OCI-LY7 (cell line): ENCODE measurements at regions not wholly inside any gene's neighbourhood (a gene's known extent, or its start where the extent isn't known, plus 50 kb on each side); places are given as distances from the start of the nearest gene placed in this dataset.

Experiments used
- BruUV-seq: library from RNA; stranded (reverse); fragments of 400-500 nt; replicated peaks from 2 replicates; lab custom pipeline; 2021; lab: Mats Ljungman, UMichigan
- CTCF ChIA-PET: fragments of 300-600 bp; sonication (Branson Sonifier 250); formaldehyde crosslinking; loops from one replicate; lab custom pipeline; 2022; ENCODE audit warnings: antibody characterized with exemption; ENCODE audit not compliant: unreplicated experiment; lab: Charles Lee
- POLR2A ChIA-PET: fragments of 300-600 bp; sonication (Branson Sonifier 250); formaldehyde crosslinking; loops from one replicate; lab custom pipeline; 2022; ENCODE audit warnings: antibody characterized with exemption; lab: Charles Lee
- DNase-seq: peaks from one replicate; pipeline ENCODE4 v3.0.0-alpha.2; 2015; ENCODE audit warnings: low spot score
- H2AFZ ChIP-seq: fragments of 200-600 bp; sonication (generic), shearing (Covaris generic); 2 replicates; pipeline ENCODE4 v1.6.1; 2014; ENCODE audit warnings: mild to moderate bottlenecking, antibody characterized with exemption, low read length, moderate library complexity
- H3K27ac ChIP-seq: fragments of 200-600 bp; sonication (generic); 2 replicates; pipeline ENCODE4 v1.5.1; 2014; ENCODE audit warnings: mixed run types, low read depth, mild to moderate bottlenecking, moderate library complexity, low read length, inconsistent platforms; ENCODE audit not compliant: poor library complexity, severe bottlenecking
- H3K36me3 ChIP-seq: fragments of 200-600 bp; sonication (generic); 2 replicates; pipeline ENCODE4 v1.6.1; 2014; ENCODE audit warnings: mild to moderate bottlenecking, antibody characterized with exemption, low read length, moderate library complexity, mixed read lengths; ENCODE audit not compliant: insufficient read depth
- H3K4me1 ChIP-seq: fragments of 200-600 bp; sonication (generic); 2 replicates; pipeline ENCODE4 v1.5.1; 2014; ENCODE audit warnings: mild to moderate bottlenecking, low read length; ENCODE audit not compliant: insufficient read depth, poor library complexity, severe bottlenecking
- H3K4me2 ChIP-seq: fragments of 200-600 bp; sonication (generic); 2 replicates; pipeline ENCODE4 v1.6.1; 2014; ENCODE audit warnings: mild to moderate bottlenecking, low read length
- H3K4me3 ChIP-seq: fragments of 200-600 bp; sonication (generic); 2 replicates; pipeline ENCODE4 v1.5.1; 2014; ENCODE audit warnings: mild to moderate bottlenecking, low read depth, low read length; ENCODE audit not compliant: poor library complexity, severe bottlenecking
- H3K79me2 ChIP-seq: fragments of 200-600 bp; sonication (generic); 2 replicates; pipeline ENCODE4 v1.6.1; 2016; ENCODE audit warnings: low read depth, mild to moderate bottlenecking, low read length, moderate library complexity, mixed read lengths; ENCODE audit not compliant: insufficient read depth
- H3K9me2 ChIP-seq: fragments of 200-600 bp; sonication (generic); 2 replicates; pipeline ENCODE4 v1.6.1; 2016; ENCODE audit warnings: mild to moderate bottlenecking, low read length, mixed read lengths; ENCODE audit not compliant: insufficient read depth
- H3K9me3 ChIP-seq: fragments of 200-600 bp; sonication (generic); 2 replicates; pipeline ENCODE4 v1.6.1; 2014; ENCODE audit warnings: mild to moderate bottlenecking, mixed run types, low read length, mixed read lengths
- H4K20me1 ChIP-seq: fragments of 200-600 bp; sonication (generic); 2 replicates; pipeline ENCODE4 v1.6.1; 2014; ENCODE audit warnings: mild to moderate bottlenecking, antibody characterized with exemption, low read length, moderate library complexity, mixed read lengths; ENCODE audit not compliant: insufficient read depth
- CTCF ChIP-seq: fragments of 200-600 bp; sonication (generic); conservative IDR thresholded peaks from 2 replicates; pipeline ENCODE4 v1.5.1; 2014; ENCODE audit warnings: mild to moderate bottlenecking, antibody characterized with exemption, low read length, moderate library complexity, mixed read lengths
- EZH2phosphoT487 ChIP-seq: fragments of 200-600 bp; sonication (generic); IDR thresholded peaks from 2 replicates; pipeline ENCODE4 v1.6.1; 2018; ENCODE audit warnings: low read depth, borderline replicate concordance, mild to moderate bottlenecking, mixed run types, antibody characterized with exemption, low read length, moderate library complexity, mixed read lengths
- intact Hi-C: fragments of 100-400 bp; cut with micrococcal nuclease; formaldehyde crosslinking; loops from one replicate; pipeline ENCODE4 v1.10.0; 2022; ENCODE audit not compliant: unreplicated experiment

DNA sequence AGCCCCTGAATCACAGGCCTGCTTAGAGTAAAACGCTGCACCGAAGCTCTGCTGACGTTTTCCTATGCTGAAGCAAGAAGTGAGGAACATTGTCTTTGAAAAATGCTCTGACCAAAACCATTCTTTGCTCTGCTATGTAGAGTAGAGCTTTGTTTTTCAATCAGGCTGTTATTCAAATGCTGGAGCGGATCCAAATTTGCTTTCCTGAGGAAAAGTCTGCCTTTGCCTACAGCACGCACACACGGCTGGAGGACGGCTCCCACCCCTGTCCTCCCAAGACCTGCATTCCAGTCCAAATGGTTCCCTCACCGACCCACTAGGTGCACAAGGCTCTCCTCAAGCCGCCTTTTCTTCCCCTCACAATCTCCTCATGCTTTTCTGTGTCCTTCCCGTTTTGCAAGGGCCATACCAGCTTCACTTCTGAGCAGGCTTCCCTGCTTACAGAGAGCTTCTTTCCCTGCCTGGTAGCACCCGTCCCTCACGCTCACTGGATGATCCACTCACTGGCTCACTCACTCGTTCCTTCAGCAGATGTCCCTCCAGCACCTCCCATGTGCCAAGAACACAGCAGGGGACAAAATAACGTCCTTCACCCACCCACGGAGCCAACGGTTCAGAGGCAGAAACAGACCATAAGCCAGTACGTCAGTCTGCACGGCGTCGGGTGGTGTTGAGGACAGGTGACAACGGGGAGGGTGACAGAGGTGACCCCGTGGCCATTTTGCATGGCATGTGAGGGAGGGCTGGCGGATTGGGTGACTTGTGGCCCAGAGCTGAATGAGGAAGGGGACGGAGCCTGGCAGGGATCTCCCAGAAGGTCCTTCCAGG is 137.9 kb upstream of the NEDD9 start:
- no TSS peak for BruUV-seq
- TF ChIP-seq CTCF (no peak), EZH2phosphoT487 (no peak)
- Histone ChIP-seq H3K9me3 (no peaks in the 10 kb centered on the region), H3K4me2 (no peak overlapping the region), H2AFZ (no peak overlapping the region), H3K36me3 (peaks cover 3% of the 10 kb centered on the region; the same call in 1 of the 2 replicates), H3K4me1 (peaks cover 18% of the 10 kb centered on the region), H3K27ac (no peak overlapping the region), H3K4me3 (no peak overlapping the region), H3K9me2 (no peaks in the 10 kb centered on the region), H3K79me2 (peaks cover 7% of the 10 kb centered on the region; the same call in 1 of the 2 replicates), H4K20me1 (no peaks in the 10 kb centered on the region)
- intact Hi-C loops: no loop called here
- CTCF ChIA-PET: no interaction called here
- no peak for DNase-seq
- POLR2A ChIA-PET: interaction anchor here (0.6 to 1.2 kb wide), 5 partner anchors 8 to 327 kb away, joined by 3 to 4 read pairs (median 3); no protein-coding TSS in a partner anchor

- Histone ChIP-seq H2AFZ (no peak overlapping the region), H3K4me3 (no peak overlapping the region), H3K4me2 (no peak overlapping the region), H3K36me3 (0 out of 2 replicates have a peak, but pooled peaks cover 3% of the 10 kb centered on the region), H3K79me2 (peaks cover 5% of the 10 kb centered on the region; the same call in 1 of the 2 replicates), H3K9me2 (no peaks in the 10 kb centered on the region), H4K20me1 (no peaks in the 10 kb centered on the region), H3K27ac (no peak overlapping the region), H3K4me1 (peaks cover 2% of the 10 kb centered on the region), H3K9me3 (no peaks in the 10 kb centered on the region)
- POLR2A ChIA-PET: interaction anchor here (0.6 to 0.8 kb wide), 2 partner anchors 10 to 281 kb away, joined by 3 read pairs; no protein-coding TSS in a partner anchor
- no peak for TF ChIP-seq EZH2phosphoT487
- no peak for TF ChIP-seq CTCF
- DNase-seq: no peak
- CTCF ChIA-PET: no interaction called here
- BruUV-seq: no TSS peak
- intact Hi-C loops: no loop called here
Measured at GRCh38 chr6:11368760-11369159, 136.3 kb upstream of the NEDD9 start.

- TF ChIP-seq EZH2phosphoT487: no peak
- TF ChIP-seq CTCF: no peak
- Histone ChIP-seq H3K27ac (no peak overlapping the region), H3K4me1 (no peaks in the 10 kb centered on the region), H3K79me2 (0 out of 2 replicates have a peak, but pooled peaks cover under 1% of the 10 kb centered on the region), H2AFZ (no peak overlapping the region), H4K20me1 (no peaks in the 10 kb centered on the region), H3K9me3 (no peaks in the 10 kb centered on the region), H3K4me3 (no peak overlapping the region), H3K4me2 (no peak overlapping the region), H3K36me3 (0 out of 2 replicates have a peak, but pooled peaks cover 3% of the 10 kb centered on the region), H3K9me2 (no peaks in the 10 kb centered on the region)
- ChIA-PET POLR2A (interaction anchor here (0.6 to 2.0 kb wide), 5 partner anchors 10 to 281 kb away, joined by 3 to 11 read pairs (median 3); no protein-coding TSS in a partner anchor), CTCF (no interaction called here)
- DNase-seq: no peak
- intact Hi-C loops: no loop called here
- no TSS peak for BruUV-seq
Measured at GRCh38 chr6:11368264-11368663, 135.8 kb upstream of the NEDD9 start.
